ENCODE measurements at regions not wholly inside any gene's neighbourhood (a gene's known extent, or its start where the extent isn't known, plus 50 kb on each side); places are given as distances from the start of the nearest gene placed in this dataset.

GRCh38 chr14:40903709-40904108 is 703.0 kb upstream of the LRFN5 start:
- Mint-ChIP-seq H3K9me3 (peaks cover 0 to 6% of the 10 kb centered on the region in 2 donors), H3K27ac (no peak overlapping the region), H3K27me3 (ENCODE audit: low read depth) (no peaks in the 10 kb centered on the region), H3K4me1 (ENCODE audit: low read depth) (no peaks in the 10 kb centered on the region), H3K36me3 (ENCODE audit: insufficient read depth in 2 of 2) (no peaks in the 10 kb centered on the region), H3K4me3 (no peak overlapping the region)
- ATAC-seq (replicated peaks in 1 of 2) (no peak), DNase-seq (no peak)

DNA sequence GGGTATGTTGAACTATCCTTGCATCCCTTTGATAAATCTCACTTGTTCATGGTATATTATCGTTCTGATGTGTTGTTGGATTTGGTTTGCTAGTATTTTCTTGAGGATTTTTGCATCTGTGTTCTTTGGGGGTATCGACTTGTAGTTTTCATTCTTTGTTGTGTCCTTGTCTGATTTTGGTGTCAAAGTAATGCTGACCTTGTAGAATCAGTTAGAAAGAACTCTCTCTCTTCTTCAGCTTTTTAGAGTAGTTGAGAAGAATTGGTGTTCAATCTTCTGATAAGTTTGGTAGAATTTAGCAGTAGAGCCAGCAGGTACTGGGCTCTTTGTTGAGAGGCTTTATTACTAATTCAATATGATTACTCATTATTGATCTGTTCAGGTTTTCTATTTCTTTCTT is 707.2 kb upstream of the LRFN5 start:
- DNase-seq (no peak), ATAC-seq (replicated peaks in 1 of 2) (no peak)
- Mint-ChIP-seq H3K4me3 (no peak overlapping the region), H3K36me3 (ENCODE audit: insufficient read depth in 2 of 2) (peaks cover 0 to 3% of the 10 kb centered on the region in 2 donors), H3K9me3 (peaks cover 3 to 6% of the 10 kb centered on the region in 2 donors), H3K27ac (no peak overlapping the region), H3K27me3 (ENCODE audit: low read depth) (no peaks in the 10 kb centered on the region), H3K4me1 (ENCODE audit: low read depth) (no peaks in the 10 kb centered on the region)

DNA sequence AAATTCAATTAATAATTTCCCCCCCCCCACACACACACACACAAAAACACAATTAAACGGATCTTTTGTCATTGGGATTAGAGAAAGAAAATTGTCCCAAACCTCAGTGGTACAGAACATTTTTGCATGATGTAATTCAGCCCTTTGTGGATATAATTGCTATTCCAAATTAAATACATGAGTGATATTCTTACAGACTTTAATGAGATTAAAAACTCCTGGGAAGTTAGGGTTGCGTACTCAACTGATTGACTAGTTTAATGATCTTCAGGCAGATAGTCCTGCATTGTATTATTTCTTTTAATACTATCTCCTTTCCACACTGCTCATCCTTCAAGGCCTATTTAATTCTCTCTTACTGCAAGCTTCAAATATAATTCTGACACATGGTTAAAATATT is 711.8 kb upstream of the LRFN5 start:
- no peak overlapping the region for H3K27ac Mint-ChIP-seq
- no peak overlapping the region for H3K4me3 Mint-ChIP-seq
- no peaks in the 10 kb centered on the region for H3K27me3 Mint-ChIP-seq (ENCODE audit: low read depth)
- H3K36me3 Mint-ChIP-seq (ENCODE audit: insufficient read depth in 2 of 2) = peaks cover 0 to 3% of the 10 kb centered on the region in 2 donors
- ATAC-seq (replicated peaks in 1 of 2) (no peak), DNase-seq (no peak)
- no peaks in the 10 kb centered on the region for H3K4me1 Mint-ChIP-seq (ENCODE audit: low read depth)
- peaks cover 3 to 4% of the 10 kb centered on the region in 2 donors for H3K9me3 Mint-ChIP-seq

DNA sequence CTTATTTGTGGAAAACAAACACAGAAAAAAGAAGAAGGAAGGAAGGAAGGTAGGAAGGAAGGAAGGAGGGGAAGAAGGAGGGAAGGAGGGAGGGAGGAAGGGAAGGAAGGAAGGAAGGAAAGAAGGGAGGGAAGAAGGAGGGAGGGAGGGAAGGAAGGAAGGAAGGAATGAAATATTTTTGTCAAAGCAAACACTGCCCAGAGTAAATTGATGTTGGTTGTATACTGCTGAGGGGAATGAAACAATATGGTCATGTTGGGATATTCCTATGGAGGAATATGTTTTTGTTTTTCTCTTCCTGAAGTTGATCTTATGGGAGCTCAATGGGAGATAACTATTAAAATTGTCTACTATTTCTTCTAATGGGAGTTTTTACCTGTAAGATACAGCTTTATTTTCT is 717.5 kb upstream of the LRFN5 start:
- Mint-ChIP-seq H3K4me1 (ENCODE audit: low read depth) (no peaks in the 10 kb centered on the region), H3K27ac (no peak overlapping the region), H3K27me3 (ENCODE audit: low read depth) (no peaks in the 10 kb centered on the region), H3K36me3 (ENCODE audit: insufficient read depth in 2 of 2) (no peaks in the 10 kb centered on the region), H3K4me3 (no peak overlapping the region), H3K9me3 (peaks cover 0 to 3% of the 10 kb centered on the region in 2 donors)
- DNase-seq = no peak
- ATAC-seq (replicated peaks in 1 of 2) = no peak

GRCh38 chr14:40887912-40888311 is 718.8 kb upstream of the LRFN5 start:
- H3K9me3 Mint-ChIP-seq = peaks cover 0 to 3% of the 10 kb centered on the region in 2 donors
- no peaks in the 10 kb centered on the region for H3K4me1 Mint-ChIP-seq (ENCODE audit: low read depth)
- ATAC-seq (replicated peaks in 1 of 2) = no peak
- H3K27ac Mint-ChIP-seq = no peak overlapping the region
- H3K4me3 Mint-ChIP-seq = no peak overlapping the region
- no peak for DNase-seq
- no peaks in the 10 kb centered on the region for H3K36me3 Mint-ChIP-seq (ENCODE audit: insufficient read depth in 2 of 2)
- no peaks in the 10 kb centered on the region for H3K27me3 Mint-ChIP-seq (ENCODE audit: low read depth)

DNA sequence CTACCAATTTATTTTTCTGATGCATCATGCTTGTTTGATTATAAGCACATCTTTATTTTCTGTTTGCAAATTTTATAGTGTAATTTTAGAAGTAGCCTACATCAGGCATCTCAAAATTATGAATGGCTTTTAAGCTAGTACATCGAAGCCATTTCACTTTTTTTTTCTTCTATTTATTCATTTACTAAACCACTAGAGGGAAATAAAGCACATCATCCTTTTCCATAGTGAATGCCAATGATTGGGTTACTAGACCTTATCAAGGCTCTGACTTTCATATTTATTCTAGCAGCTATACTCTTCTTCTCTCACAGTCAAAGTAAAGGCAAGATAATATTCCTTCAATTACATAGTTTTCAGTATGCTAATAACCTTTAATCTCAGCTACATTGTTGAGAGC is 736.4 kb upstream of the LRFN5 start:
- ATAC-seq (replicated peaks in 1 of 2) (no peak), DNase-seq (no peak)
- Mint-ChIP-seq H3K4me3 (no peak overlapping the region), H3K36me3 (ENCODE audit: insufficient read depth in 2 of 2) (no peaks in the 10 kb centered on the region), H3K4me1 (ENCODE audit: low read depth) (no peaks in the 10 kb centered on the region), H3K27me3 (ENCODE audit: low read depth) (no peaks in the 10 kb centered on the region), H3K27ac (no peak overlapping the region), H3K9me3 (peaks cover 3% of the 10 kb centered on the region in 2 donors)

DNA sequence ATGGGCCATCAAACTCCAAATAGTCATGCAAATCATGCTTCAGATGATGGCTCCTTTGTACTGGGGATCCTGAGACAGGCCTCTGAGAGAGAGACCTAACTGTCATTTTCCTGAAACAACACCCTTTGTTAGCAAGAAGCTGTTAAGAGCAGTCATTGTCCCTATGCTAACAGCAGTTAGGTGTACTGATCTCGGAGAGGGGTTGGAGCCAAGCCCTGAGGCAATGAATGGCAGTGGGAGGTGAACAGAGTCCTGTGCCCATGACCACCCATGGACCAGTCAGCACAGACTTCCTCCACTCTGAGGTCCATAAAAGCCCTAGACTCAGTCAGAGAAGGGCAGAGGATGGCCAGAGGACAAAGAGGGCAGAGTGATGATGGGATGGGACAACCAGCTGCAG is 747.6 kb upstream of the LRFN5 start:
- no peaks in the 10 kb centered on the region for H3K27me3 Mint-ChIP-seq (ENCODE audit: low read depth)
- ATAC-seq (replicated peaks in 1 of 2) = no peak
- no peak overlapping the region for H3K4me3 Mint-ChIP-seq

DNA sequence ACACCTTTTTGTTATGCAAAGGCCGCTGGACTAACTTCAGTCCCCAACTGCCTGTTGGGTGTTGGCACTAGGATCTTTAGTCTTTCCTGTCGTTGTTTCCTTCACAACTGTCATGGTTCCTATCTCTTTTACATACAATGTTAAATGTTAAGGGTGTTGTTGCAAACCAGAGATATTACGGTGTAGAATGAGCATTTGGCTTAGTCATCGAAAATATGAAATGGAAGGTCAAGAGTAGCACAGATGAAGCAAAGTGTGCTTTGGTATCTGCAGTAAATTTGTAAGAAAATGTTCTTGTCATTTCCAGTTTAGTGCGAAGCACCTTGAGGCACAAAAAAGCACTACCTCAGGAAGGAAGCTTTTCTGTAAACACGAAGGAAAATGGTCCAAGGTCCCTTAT is 751.3 kb upstream of the LRFN5 start:
- no peak overlapping the region for H3K4me3 Mint-ChIP-seq
- H3K36me3 Mint-ChIP-seq (ENCODE audit: insufficient read depth in 2 of 2) = no peaks in the 10 kb centered on the region
- H3K27me3 Mint-ChIP-seq (ENCODE audit: low read depth) = no peaks in the 10 kb centered on the region
- H3K27ac Mint-ChIP-seq = no peak overlapping the region
- H3K4me1 Mint-ChIP-seq (ENCODE audit: low read depth) = no peaks in the 10 kb centered on the region
- ATAC-seq (replicated peaks in 1 of 2) (no peak), DNase-seq (no peak)
- H3K9me3 Mint-ChIP-seq = peaks cover 3 to 4% of the 10 kb centered on the region in 2 donors

More for the DNA sequence above, 747.6 kb upstream of the LRFN5 start:
- H3K27ac Mint-ChIP-seq = no peak overlapping the region
- peaks cover 8 to 9% of the 10 kb centered on the region in 2 donors for H3K9me3 Mint-ChIP-seq
- peaks cover 0 to 1% of the 10 kb centered on the region in 2 donors for H3K36me3 Mint-ChIP-seq (ENCODE audit: insufficient read depth in 2 of 2)
- DNase-seq = no peak
- H3K4me1 Mint-ChIP-seq (ENCODE audit: low read depth) = no peaks in the 10 kb centered on the region

DNA sequence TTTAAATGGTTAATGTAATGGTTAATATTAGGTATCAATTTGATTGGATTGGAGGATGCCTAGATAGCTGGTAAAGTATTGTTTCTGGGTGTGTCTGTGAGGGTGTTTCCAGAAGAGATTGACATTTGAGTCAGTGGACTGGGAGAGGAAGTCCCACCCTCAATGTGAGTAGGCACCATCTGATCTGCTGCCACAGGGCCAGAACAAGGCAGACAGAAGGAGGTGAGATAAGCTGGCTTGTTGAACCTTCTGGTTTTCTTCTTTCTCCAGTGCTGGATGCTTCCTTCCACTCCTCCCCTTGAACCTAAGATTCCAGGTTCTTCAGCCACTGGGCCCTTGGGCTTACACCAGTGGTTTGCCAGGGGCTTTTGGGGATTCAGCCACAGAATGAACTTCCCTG is 756.5 kb upstream of the LRFN5 start:
- no peak for DNase-seq
- no peak overlapping the region for H3K4me3 Mint-ChIP-seq
- no peaks in the 10 kb centered on the region for H3K4me1 Mint-ChIP-seq (ENCODE audit: low read depth)
- H3K36me3 Mint-ChIP-seq (ENCODE audit: insufficient read depth in 2 of 2) = peaks cover 0 to 1% of the 10 kb centered on the region in 2 donors
- no peak overlapping the region for H3K27ac Mint-ChIP-seq
- no peaks in the 10 kb centered on the region for H3K27me3 Mint-ChIP-seq (ENCODE audit: low read depth)
- H3K9me3 Mint-ChIP-seq = no peaks in the 10 kb centered on the region
- no peak for ATAC-seq (replicated peaks in 1 of 2)

- no peak for ATAC-seq (replicated peaks in 1 of 2)
- Mint-ChIP-seq H3K36me3 (ENCODE audit: insufficient read depth in 2 of 2) (peaks cover 0 to 1% of the 10 kb centered on the region in 2 donors), H3K27me3 (ENCODE audit: low read depth) (no peaks in the 10 kb centered on the region), H3K9me3 (no peaks in the 10 kb centered on the region), H3K27ac (no peak overlapping the region), H3K4me1 (ENCODE audit: low read depth) (no peaks in the 10 kb centered on the region), H3K4me3 (no peak overlapping the region)
- DNase-seq = no peak
Observed at GRCh38 chr14:40847480-40847879, 759.2 kb upstream of the LRFN5 start.

DNA sequence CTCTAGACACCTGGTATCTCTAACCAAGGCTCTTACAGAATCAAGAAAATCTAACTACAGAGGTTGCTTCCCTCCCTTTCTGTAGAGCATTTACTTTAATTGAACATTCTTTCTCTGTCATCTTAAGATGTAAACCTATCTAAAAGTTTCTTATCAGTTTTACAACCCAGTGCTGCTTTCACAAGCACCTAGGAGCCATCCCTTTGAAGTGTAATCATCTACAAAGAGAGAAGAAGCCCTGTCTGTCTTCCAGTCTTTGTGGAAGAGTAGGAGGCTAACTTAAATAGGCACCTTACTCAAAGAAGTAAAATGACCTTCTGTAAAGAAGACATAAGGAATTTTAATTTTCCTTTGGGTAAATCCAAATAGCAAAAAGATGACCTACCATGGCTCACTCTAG is 763.9 kb upstream of the LRFN5 start:
- peaks cover 0 to 1% of the 10 kb centered on the region in 2 donors for H3K36me3 Mint-ChIP-seq (ENCODE audit: insufficient read depth in 2 of 2)
- H3K27me3 Mint-ChIP-seq (ENCODE audit: low read depth) = no peaks in the 10 kb centered on the region
- ATAC-seq (replicated peaks in 1 of 2) (no peak), DNase-seq (no peak)
- peaks cover 0 to 3% of the 10 kb centered on the region in 2 donors for H3K9me3 Mint-ChIP-seq
- no peaks in the 10 kb centered on the region for H3K4me1 Mint-ChIP-seq (ENCODE audit: low read depth)
- H3K4me3 Mint-ChIP-seq = no peak overlapping the region
- no peak overlapping the region for H3K27ac Mint-ChIP-seq

DNA sequence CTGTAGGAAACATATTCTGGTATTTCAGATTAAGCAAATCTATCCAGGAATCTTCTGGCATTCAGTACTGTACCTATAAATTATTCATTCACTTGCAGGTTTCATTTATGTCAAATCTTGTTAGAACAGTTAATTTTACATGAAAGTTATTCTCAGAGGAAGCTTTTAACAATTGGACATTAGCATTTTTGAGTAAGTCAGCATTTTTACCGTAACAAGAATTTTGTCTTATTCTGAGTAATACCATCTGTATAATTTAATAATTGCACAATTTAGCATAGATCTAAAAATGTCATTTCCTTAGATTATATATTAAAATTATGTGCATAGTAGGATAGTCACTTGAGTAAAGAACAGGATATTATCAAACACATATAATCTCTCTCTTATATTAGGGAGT is 764.8 kb upstream of the LRFN5 start:
- no peaks in the 10 kb centered on the region for H3K27me3 Mint-ChIP-seq (ENCODE audit: low read depth)
- no peak overlapping the region for H3K4me3 Mint-ChIP-seq
- no peak for DNase-seq
- no peak for ATAC-seq (replicated peaks in 1 of 2)
- H3K4me1 Mint-ChIP-seq (ENCODE audit: low read depth) = no peaks in the 10 kb centered on the region
- no peak overlapping the region for H3K27ac Mint-ChIP-seq
- no peaks in the 10 kb centered on the region for H3K36me3 Mint-ChIP-seq (ENCODE audit: insufficient read depth in 2 of 2)
- H3K9me3 Mint-ChIP-seq = peaks cover 0 to 3% of the 10 kb centered on the region in 2 donors

DNA sequence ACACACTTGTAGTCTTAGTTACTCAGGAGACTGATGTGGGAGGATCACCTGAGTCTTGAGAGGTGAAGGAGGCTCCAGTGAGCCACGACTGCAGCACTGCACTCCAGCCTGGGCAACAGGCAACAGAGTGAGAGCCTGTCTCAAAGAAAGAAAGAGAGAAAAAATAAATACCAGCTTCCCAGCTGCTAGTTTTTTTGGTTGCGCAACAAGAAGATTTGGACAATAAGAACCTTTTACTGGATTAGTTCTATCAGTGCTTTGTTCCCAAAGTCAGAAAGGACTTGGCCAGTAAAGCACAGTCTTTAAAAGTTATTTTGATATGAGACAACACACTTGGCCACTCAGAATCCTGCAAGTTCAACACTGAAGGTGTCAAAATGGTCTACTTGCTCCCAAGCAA is 768.1 kb upstream of the LRFN5 start:
- ATAC-seq (replicated peaks in 1 of 2) (no peak), DNase-seq (no peak)
- H3K4me1 Mint-ChIP-seq (ENCODE audit: low read depth) = no peaks in the 10 kb centered on the region
- peaks cover 0 to 5% of the 10 kb centered on the region in 2 donors for H3K9me3 Mint-ChIP-seq
- no peak overlapping the region for H3K27ac Mint-ChIP-seq
- H3K36me3 Mint-ChIP-seq (ENCODE audit: insufficient read depth in 2 of 2) = no peaks in the 10 kb centered on the region
- no peak overlapping the region for H3K4me3 Mint-ChIP-seq
- H3K27me3 Mint-ChIP-seq (ENCODE audit: low read depth) = no peaks in the 10 kb centered on the region

GRCh38 chr14:40806471-40806870 is 800.2 kb upstream of the LRFN5 start:
- peaks cover 0 to 4% of the 10 kb centered on the region in 2 donors for H3K9me3 Mint-ChIP-seq
- H3K4me3 Mint-ChIP-seq = no peak overlapping the region
- no peaks in the 10 kb centered on the region for H3K27me3 Mint-ChIP-seq (ENCODE audit: low read depth)
- H3K36me3 Mint-ChIP-seq (ENCODE audit: insufficient read depth in 2 of 2) = peaks cover 0 to 2% of the 10 kb centered on the region in 2 donors
- ATAC-seq (replicated peaks in 1 of 2) (no peak), DNase-seq (no peak)
- no peak overlapping the region for H3K27ac Mint-ChIP-seq
- H3K4me1 Mint-ChIP-seq (ENCODE audit: low read depth) = no peaks in the 10 kb centered on the region
